CD14-positive monocyte (primary cell): ENCODE measurements at regions not wholly inside any gene's neighbourhood (a gene's known extent, or its start where the extent isn't known, plus 50 kb on each side); places are given as distances from the start of the nearest gene placed in this dataset.

Experiments used
- DNase-seq, 3 donors: peaks; one replicate each; pipeline ENCODE4 v3.0.0-alpha.2; 2011 to 2022
- H2AFZ ChIP-seq: 2 replicates; pipeline ENCODE4 v1.6.0; 2012; ENCODE audit warnings: mild to moderate bottlenecking, low read depth, low read length, inconsistent platforms; ENCODE audit not compliant: insufficient read depth, poor library complexity, severe bottlenecking
- H3K27ac ChIP-seq, 2 donors: 1 replicate in 1 of 2; 2 replicates in 1 of 2; pipeline ENCODE4 v1.5.1; 2012 to 2013; ENCODE audit warnings: low read length in 2 of 2, control low read depth in 1 of 2, inconsistent platforms in 1 of 2, low read depth in 1 of 2, mild to moderate bottlenecking in 1 of 2
- H3K27me3 ChIP-seq, 2 donors: one replicate each; pipeline versions ENCODE4 v1.6.0 to v1.6.1; 2011 to 2013; ENCODE audit warnings: low read length in 2 of 2; ENCODE audit not compliant: control insufficient read depth in 2 of 2, insufficient read depth in 2 of 2
- H3K36me3 ChIP-seq, 2 donors: replicated peaks in 1 of 2; 1 replicate in 1 of 2; 2 replicates in 1 of 2; pipeline versions ENCODE4 v1.5.1 to v1.6.1; 2012 to 2013; ENCODE audit warnings: low read length in 2 of 2, control low read depth in 1 of 2, inconsistent platforms in 1 of 2, mild to moderate bottlenecking in 1 of 2; ENCODE audit not compliant: insufficient read depth in 2 of 2, control insufficient read depth in 1 of 2
- H3K4me1 ChIP-seq, 2 donors: 1 replicate in 1 of 2; 2 replicates in 1 of 2; pipeline versions ENCODE4 v1.5.1 to v1.6.1; 2012 to 2013; ENCODE audit warnings: low read length in 2 of 2, control low read depth in 1 of 2, inconsistent platforms in 1 of 2, mild to moderate bottlenecking in 1 of 2, moderate library complexity in 1 of 2; ENCODE audit not compliant: insufficient read depth in 2 of 2, control insufficient read depth in 1 of 2
- H3K4me2 ChIP-seq: replicated peaks from 2 replicates; pipeline ENCODE3; 2012; ENCODE audit warnings: low read length, moderate library complexity, mild to moderate bottlenecking; ENCODE audit not compliant: poor library complexity, severe bottlenecking; ENCODE audit errors: extremely low read depth
- H3K4me3 ChIP-seq, 3 experiments: fragments of 200-600 bp in 1 of 3; sonication (generic) in 1 of 3; replicated peaks in 1 of 3; 1 replicate in 2 of 3; 2 replicates in 1 of 3; pipeline ENCODE4 v1.5.1; 2011 to 2013; ENCODE audit warnings: low read length in 3 of 3, mild to moderate bottlenecking in 3 of 3, control low read depth in 2 of 3, low read depth in 2 of 3, inconsistent platforms in 1 of 3, moderate library complexity in 1 of 3
- H3K79me2 ChIP-seq: 2 replicates; pipeline ENCODE4 v1.6.0; 2012; ENCODE audit warnings: mild to moderate bottlenecking, control low read depth, inconsistent platforms, low read length, moderate library complexity; ENCODE audit not compliant: insufficient read depth
- H3K9ac ChIP-seq: 2 replicates; pipeline ENCODE4 v1.6.0; 2017; ENCODE audit warnings: low read length, mild to moderate bottlenecking; ENCODE audit not compliant: insufficient read depth, poor library complexity, severe bottlenecking
- H3K9me3 ChIP-seq, 2 donors: replicated peaks in 1 of 2; 1 replicate in 1 of 2; 2 replicates in 1 of 2; pipeline versions ENCODE4 v1.5.1 to v1.6.1; 2012 to 2013; ENCODE audit warnings: low read length in 2 of 2, control low read depth in 1 of 2; ENCODE audit not compliant: control insufficient read depth in 1 of 2, insufficient read depth in 1 of 2
- H4K20me1 ChIP-seq: 2 replicates; pipeline ENCODE4 v1.6.0; 2012; ENCODE audit warnings: mild to moderate bottlenecking, low read length, control low read depth, moderate library complexity; ENCODE audit not compliant: insufficient read depth
- H3K27ac Mint-ChIP-seq, 7 donors: one replicate each; pipeline ENCODE4 v1.8.0; 2020; ENCODE audit warnings: mild to moderate bottlenecking in 7 of 7, mixed read lengths in 7 of 7, moderate library complexity in 6 of 7, inconsistent platforms in 2 of 7
- H3K27me3 Mint-ChIP-seq, 3 donors: one replicate each; pipeline ENCODE4 v1.8.0; 2021 to 2022; ENCODE audit warnings: low read depth in 3 of 3, mild to moderate bottlenecking in 3 of 3, mixed read lengths in 3 of 3, moderate library complexity in 3 of 3, inconsistent platforms in 1 of 3
- H3K36me3 Mint-ChIP-seq, 2 donors: one replicate each; pipeline ENCODE4 v1.8.0; 2020; ENCODE audit warnings: mixed read lengths in 2 of 2, inconsistent platforms in 1 of 2, mild to moderate bottlenecking in 1 of 2
- H3K4me1 Mint-ChIP-seq: one replicate; pipeline ENCODE4 v1.8.0; 2020; ENCODE audit warnings: mild to moderate bottlenecking, mixed read lengths
- H3K4me3 Mint-ChIP-seq, 2 donors: one replicate each; pipeline ENCODE4 v1.8.0; 2020; ENCODE audit warnings: mild to moderate bottlenecking in 2 of 2, mixed read lengths in 2 of 2, moderate library complexity in 1 of 2
- H3K9me3 Mint-ChIP-seq, 7 donors: one replicate each; pipeline ENCODE4 v1.8.0; 2020 to 2022; ENCODE audit warnings: mixed read lengths in 7 of 7, mild to moderate bottlenecking in 6 of 7, moderate library complexity in 6 of 7, inconsistent platforms in 2 of 7
- CTCF ChIP-seq: fragments of 200-600 bp; IDR thresholded peaks from one replicate; pipeline ENCODE4 v1.8.0; 2022; ENCODE audit warnings: antibody characterized with exemption, mild to moderate bottlenecking
- WGBS: methylation state at CpG from one replicate; pipeline ENCODE4 v1.1.5; 2013; ENCODE audit warnings: missing lambda C conversion rate; ENCODE audit not compliant: insufficient coverage; 5-methylcytosine and 5-hydroxymethylcytosine counted together
- intact Hi-C, 2 donors: fragments of 100-400 bp; cut with micrococcal nuclease; formaldehyde crosslinking; loops; one replicate each; pipeline versions ENCODE4 v1.15.0 to v1.15.1; 2023

GRCh38 chr18:38116716-38117115, 551.1 kb upstream of the CELF4 start:
- no peak for DNase-seq
- H3K27ac ChIP-seq: no peak overlapping the region
- H3K27me3 ChIP-seq: no peaks in the 10 kb centered on the region
- Mint-ChIP-seq H3K4me1 (no peaks in the 10 kb centered on the region), H3K27ac (no peak overlapping the region), H3K4me3 (no peak overlapping the region), H3K27me3 (no peaks in the 10 kb centered on the region), H3K9me3 (peaks cover 0 to 2% (median 0%) of the 10 kb centered on the region in 7 donors), H3K36me3 (no peaks in the 10 kb centered on the region)
- no peaks in the 10 kb centered on the region for H3K79me2 ChIP-seq
- H4K20me1 ChIP-seq: no peaks in the 10 kb centered on the region
- no peak overlapping the region for H2AFZ ChIP-seq
- no peaks in the 10 kb centered on the region for H3K4me1 ChIP-seq
- peaks cover 0 to under 1% of the 10 kb centered on the region in 2 donors for H3K9me3 ChIP-seq
- 71% methylated on average over 2 of the region's 3 CpGs for WGBS
- TF ChIP-seq CTCF: no peak
- no peak overlapping the region for H3K4me2 ChIP-seq
- intact Hi-C loops: no loop called here
- H3K9ac ChIP-seq: no peak overlapping the region
- H3K36me3 ChIP-seq: no peaks in the 10 kb centered on the region
- H3K4me3 ChIP-seq: no peak overlapping the region

- Mint-ChIP-seq H3K36me3 (no peaks in the 10 kb centered on the region), H3K27me3 (no peaks in the 10 kb centered on the region), H3K27ac (no peak overlapping the region), H3K4me1 (no peaks in the 10 kb centered on the region), H3K4me3 (no peak overlapping the region), H3K9me3 (peaks cover 0 to 5% (median 0%) of the 10 kb centered on the region in 7 donors)
- no peak overlapping the region for H3K4me2 ChIP-seq
- H3K4me1 ChIP-seq: no peaks in the 10 kb centered on the region
- no peaks in the 10 kb centered on the region for H3K27me3 ChIP-seq
- no peak for TF ChIP-seq CTCF
- no peak overlapping the region for H2AFZ ChIP-seq
- no CpG with 5 or more reads among the region's 1 CpG for WGBS
- no peak overlapping the region for H3K27ac ChIP-seq
- intact Hi-C loops: no loop called here
- DNase-seq: no peak
- H3K9ac ChIP-seq: no peak overlapping the region
- H3K9me3 ChIP-seq: peaks cover 2 to 7% of the 10 kb centered on the region in 2 donors
- no peaks in the 10 kb centered on the region for H3K79me2 ChIP-seq
- no peaks in the 10 kb centered on the region for H3K36me3 ChIP-seq
- H3K4me3 ChIP-seq: no peak overlapping the region
- H4K20me1 ChIP-seq: no peaks in the 10 kb centered on the region
Observed at GRCh38 chr18:38115201-38115600, 549.6 kb upstream of the CELF4 start.
